SU-DHL-6 (cell line): ENCODE measurements at regions not wholly inside any gene's neighbourhood (a gene's known extent, or its start where the extent isn't known, plus 50 kb on each side); places are given as distances from the start of the nearest gene placed in this dataset.

Experiments used
- H2AFZ ChIP-seq: fragments of 200-600 bp; sonication (generic); 2 replicates; pipeline ENCODE4 v1.6.1; 2014; ENCODE audit warnings: low read depth, mild to moderate bottlenecking, moderate library complexity, mixed read lengths, antibody characterized with exemption, low read length; ENCODE audit not compliant: severe bottlenecking
- H3F3A ChIP-seq: fragments of 200-600 bp; shearing (Covaris generic); 2 replicates; pipeline ENCODE4 v1.6.0; 2016; ENCODE audit warnings: antibody characterized with exemption, mild to moderate bottlenecking; ENCODE audit not compliant: insufficient read depth
- H3K27ac ChIP-seq: fragments of 200-600 bp; sonication (generic); 2 replicates; pipeline ENCODE4 v1.5.1; 2016; ENCODE audit warnings: low read depth, mild to moderate bottlenecking, low read length, moderate library complexity, mixed read lengths
- H3K27me3 ChIP-seq: fragments of 200-600 bp; sonication (generic), shearing (Covaris generic); 2 replicates; pipeline ENCODE4 v1.6.0; 2014; ENCODE audit warnings: mild to moderate bottlenecking, low read length
- H3K36me3 ChIP-seq: fragments of 200-600 bp; sonication (generic); 2 replicates; pipeline ENCODE4 v1.6.1; 2014; ENCODE audit warnings: mild to moderate bottlenecking, low read length, mixed read lengths
- H3K4me2 ChIP-seq: fragments of 300-600, 200-600 bp; shearing (Covaris generic), sonication (generic); 2 replicates; pipeline ENCODE4 v1.6.0; 2014; ENCODE audit warnings: low read length, low read depth, mild to moderate bottlenecking; ENCODE audit not compliant: poor library complexity, severe bottlenecking
- H3K4me3 ChIP-seq: fragments of 200-600 bp; sonication (generic); 2 replicates; pipeline ENCODE4 v1.5.1; 2014; ENCODE audit warnings: antibody characterized with exemption, low read length, mild to moderate bottlenecking, mixed read lengths; ENCODE audit not compliant: insufficient read depth, poor library complexity, severe bottlenecking
- H3K79me2 ChIP-seq: fragments of 200-600 bp; sonication (generic); 2 replicates; pipeline ENCODE4 v1.6.1; 2014; ENCODE audit warnings: mild to moderate bottlenecking, low read length, moderate library complexity; ENCODE audit not compliant: insufficient read depth
- H3K9ac ChIP-seq: fragments of 200-600 bp; sonication (generic); 2 replicates; pipeline ENCODE4 v1.7.0; 2014; ENCODE audit warnings: mild to moderate bottlenecking, low read length
- H3K9me2 ChIP-seq: fragments of 200-600 bp; sonication (generic); replicated peaks from 2 replicates; pipeline ENCODE4 v1.6.1; 2014; ENCODE audit warnings: low read length; ENCODE audit not compliant: insufficient read depth
- H3K9me3 ChIP-seq: fragments of 200-600 bp; sonication (generic); 2 replicates; pipeline ENCODE4 v1.6.1; 2014; ENCODE audit warnings: low read length, mixed read lengths; ENCODE audit not compliant: insufficient read depth
- H4K20me1 ChIP-seq: fragments of 200-600 bp; sonication (generic); 2 replicates; pipeline ENCODE4 v1.6.1; 2014; ENCODE audit warnings: low read depth, mild to moderate bottlenecking, antibody characterized with exemption, low read length, moderate library complexity, mixed read lengths
- CTCF ChIP-seq: fragments of 200-600 bp; sonication (generic); IDR thresholded peaks from one replicate; pipeline ENCODE4 v1.5.1; 2017; ENCODE audit warnings: antibody characterized with exemption, mild to moderate bottlenecking, low read length, moderate library complexity; ENCODE audit not compliant: insufficient read depth, poor library complexity, severe bottlenecking
- EZH2phosphoT487 ChIP-seq: fragments of 200-600 bp; sonication (generic), shearing (Covaris generic); conservative IDR thresholded peaks from 2 replicates; pipeline ENCODE4 v1.6.1; 2018; ENCODE audit warnings: mild to moderate bottlenecking, antibody characterized with exemption, low read length, moderate library complexity, mixed read lengths

GRCh38 chr6:71724456-71725125 is 161.8 kb upstream of the RIMS1 start:
- no peak overlapping the region for H3K4me3 ChIP-seq
- no peaks in the 10 kb centered on the region for H3K36me3 ChIP-seq
- TF ChIP-seq CTCF (no peak), EZH2phosphoT487 (no peak)
- H3K9me3 ChIP-seq: no peaks in the 10 kb centered on the region
- H3K4me2 ChIP-seq: no peak overlapping the region
- no peaks in the 10 kb centered on the region for H3K9me2 ChIP-seq
- H4K20me1 ChIP-seq: no peaks in the 10 kb centered on the region
- no peaks in the 10 kb centered on the region for H3K27me3 ChIP-seq
- no peaks in the 10 kb centered on the region for H3K79me2 ChIP-seq
- H3K27ac ChIP-seq: no peak overlapping the region
- no peaks in the 10 kb centered on the region for H3F3A ChIP-seq
- H2AFZ ChIP-seq: no peak overlapping the region
- H3K9ac ChIP-seq: no peak overlapping the region

GRCh38 chr6:71725126-71725470 is 161.3 kb upstream of the RIMS1 start:
- Histone ChIP-seq H3K27me3 (no peaks in the 10 kb centered on the region), H3F3A (no peaks in the 10 kb centered on the region), H3K4me3 (no peak overlapping the region), H3K9ac (no peak overlapping the region), H3K4me2 (no peak overlapping the region), H3K79me2 (no peaks in the 10 kb centered on the region), H3K27ac (no peak overlapping the region), H2AFZ (no peak overlapping the region), H3K9me2 (no peaks in the 10 kb centered on the region), H4K20me1 (no peaks in the 10 kb centered on the region), H3K9me3 (no peaks in the 10 kb centered on the region), H3K36me3 (no peaks in the 10 kb centered on the region)
- TF ChIP-seq CTCF (no peak), EZH2phosphoT487 (no peak)

- no peaks in the 10 kb centered on the region for H3K9me2 ChIP-seq
- no peaks in the 10 kb centered on the region for H4K20me1 ChIP-seq
- no peaks in the 10 kb centered on the region for H3K36me3 ChIP-seq
- no peaks in the 10 kb centered on the region for H3K9me3 ChIP-seq
- TF ChIP-seq EZH2phosphoT487 (no peak), CTCF (no peak)
- H3K27me3 ChIP-seq: no peaks in the 10 kb centered on the region
- H2AFZ ChIP-seq: no peak overlapping the region
- H3K79me2 ChIP-seq: no peaks in the 10 kb centered on the region
- H3F3A ChIP-seq: no peaks in the 10 kb centered on the region
- no peak overlapping the region for H3K27ac ChIP-seq
- no peak overlapping the region for H3K4me3 ChIP-seq
- H3K9ac ChIP-seq: no peak overlapping the region
- H3K4me2 ChIP-seq: no peak overlapping the region
Measured at GRCh38 chr6:71726121-71726520, 160.2 kb upstream of the RIMS1 start.
